B cell (primary cell): ENCODE measurements at regions not wholly inside any gene's neighbourhood (a gene's known extent, or its start where the extent isn't known, plus 50 kb on each side); places are given as distances from the start of the nearest gene placed in this dataset.

Experiments
- CTCF ChIP-seq: fragments of 200-600 bp; IDR thresholded peaks from one replicate; pipeline ENCODE4 v1.8.0; 2022; ENCODE audit warnings: antibody characterized with exemption, mild to moderate bottlenecking
- EZH2 ChIP-seq: IDR thresholded peaks from 2 replicates; pipeline ENCODE4 v1.6.1; 2012; ENCODE audit warnings: borderline replicate concordance, low read depth, mild to moderate bottlenecking, moderate library complexity, low read length; ENCODE audit not compliant: insufficient read depth, poor library complexity, severe bottlenecking

GRCh38 chr1:88401313-88401712 is 282.8 kb upstream of the PKN2 start:
- TF ChIP-seq CTCF (no peak), EZH2 (no peak)
